Brain microvascular endothelial cell (primary cell): ENCODE measurements at regions not wholly inside any gene's neighbourhood (a gene's known extent, or its start where the extent isn't known, plus 50 kb on each side); places are given as distances from the start of the nearest gene placed in this dataset.

Experiments
- DNase-seq: peaks from one replicate; pipeline ENCODE4 v3.0.0-alpha.2; 2020
- H3K27ac ChIP-seq: fragments of 250-450 bp; sonication (Bioruptor Pico); 2 replicates; pipeline ENCODE4 v1.5.1; 2020; ENCODE audit warnings: mild to moderate bottlenecking, moderate library complexity
- H3K27me3 ChIP-seq: fragments of 250-450 bp; sonication (Bioruptor Pico); replicated peaks from 2 replicates; pipeline ENCODE4 v1.5.1; 2020; ENCODE audit warnings: mild to moderate bottlenecking
- H3K36me3 ChIP-seq: fragments of 250-450 bp; sonication (Bioruptor Pico); replicated peaks from 2 replicates; pipeline ENCODE4 v1.5.1; 2020; ENCODE audit warnings: mild to moderate bottlenecking
- H3K4me3 ChIP-seq: 2 replicates; pipeline ENCODE4 v1.5.1; 2011; ENCODE audit warnings: low read depth, mild to moderate bottlenecking, control low read depth, low read length, moderate library complexity
- CTCF ChIP-seq: IDR thresholded peaks from 2 replicates; pipeline ENCODE4 v1.5.1; 2011; ENCODE audit warnings: low read depth, mild to moderate bottlenecking, moderate library complexity, low read length, control low read depth, inconsistent platforms; ENCODE audit errors: missing control alignments
- in situ Hi-C: cut with HindIII; loops from 2 replicates; pipeline ENCODE4 v1.10.0; 2017; ENCODE audit warnings: low sequenced_read_pairs, low pct_ligation_motif_present

- no peak for TF ChIP-seq CTCF
- Histone ChIP-seq H3K36me3 (no peaks in the 10 kb centered on the region), H3K4me3 (no peak overlapping the region), H3K27me3 (no peaks in the 10 kb centered on the region), H3K27ac (no peak overlapping the region)
- in situ Hi-C loops: no loop called here
- DNase-seq: no peak
Measured at GRCh38 chr22:49491221-49491635, 336.4 kb downstream of the BRD1 start.

DNA sequence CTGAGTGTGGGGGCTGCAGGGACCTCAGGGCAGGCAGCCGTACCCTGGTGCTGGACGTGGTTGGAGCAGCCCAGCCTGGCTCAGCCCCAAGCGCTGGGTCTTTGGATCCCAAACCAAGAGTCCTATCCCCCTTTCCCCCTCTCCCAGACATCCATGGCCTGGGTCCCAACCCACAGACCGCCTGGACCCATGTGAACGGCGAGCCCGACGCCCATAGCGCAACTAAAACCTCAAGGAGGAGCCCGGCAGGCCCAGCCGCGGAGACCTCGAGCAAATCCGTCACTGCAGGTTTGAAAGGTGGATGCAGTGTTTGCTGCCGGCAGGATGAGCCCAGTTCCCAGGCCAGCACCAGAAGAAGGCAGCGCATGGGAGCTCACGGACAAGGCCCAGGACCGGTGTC lies 337.0 kb downstream of the BRD1 start:
- Histone ChIP-seq H3K4me3 (no peak overlapping the region), H3K36me3 (no peaks in the 10 kb centered on the region), H3K27me3 (no peaks in the 10 kb centered on the region), H3K27ac (no peak overlapping the region)
- no peak for DNase-seq
- no peak for TF ChIP-seq CTCF
- in situ Hi-C loops: no loop called here

DNA sequence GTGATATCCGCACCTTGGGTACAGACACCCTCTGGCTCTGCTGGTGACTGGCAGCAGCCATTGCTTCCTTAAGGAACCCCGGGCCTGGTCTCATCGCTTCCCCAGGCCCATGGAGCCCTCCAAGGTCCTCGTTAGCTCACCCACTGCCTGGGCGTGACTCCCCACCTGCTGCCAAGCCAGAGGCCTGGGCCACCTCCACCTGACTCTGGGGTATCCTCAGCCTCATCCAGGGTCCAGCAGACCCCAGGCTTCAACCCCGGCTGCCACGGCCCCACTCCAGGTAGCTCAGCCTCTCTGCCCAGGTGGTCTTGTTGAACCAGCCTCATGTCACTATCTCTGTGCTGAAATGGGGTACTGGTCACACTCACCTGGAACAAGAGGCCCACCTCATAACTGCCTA lies 337.9 kb downstream of the BRD1 start:
- Histone ChIP-seq H3K27me3 (no peaks in the 10 kb centered on the region), H3K4me3 (no peak overlapping the region), H3K27ac (no peak overlapping the region), H3K36me3 (no peaks in the 10 kb centered on the region)
- TF ChIP-seq CTCF: no peak
- in situ Hi-C loops: no loop called here
- DNase-seq: no peak

GRCh38 chr22:49488943-49489342 lies 338.7 kb downstream of the BRD1 start:
- H3K27ac ChIP-seq: no peak overlapping the region
- TF ChIP-seq CTCF: no peak
- in situ Hi-C loops: no loop called here
- no peaks in the 10 kb centered on the region for H3K36me3 ChIP-seq
- no peak for DNase-seq
- H3K4me3 ChIP-seq: no peak overlapping the region
- no peaks in the 10 kb centered on the region for H3K27me3 ChIP-seq

GRCh38 chr22:49487950-49488349 lies 339.7 kb downstream of the BRD1 start:
- Histone ChIP-seq H3K27ac (no peak overlapping the region), H3K36me3 (no peaks in the 10 kb centered on the region), H3K27me3 (no peaks in the 10 kb centered on the region), H3K4me3 (no peak overlapping the region)
- TF ChIP-seq CTCF: no peak
- no peak for DNase-seq
- in situ Hi-C loops: no loop called here

DNA sequence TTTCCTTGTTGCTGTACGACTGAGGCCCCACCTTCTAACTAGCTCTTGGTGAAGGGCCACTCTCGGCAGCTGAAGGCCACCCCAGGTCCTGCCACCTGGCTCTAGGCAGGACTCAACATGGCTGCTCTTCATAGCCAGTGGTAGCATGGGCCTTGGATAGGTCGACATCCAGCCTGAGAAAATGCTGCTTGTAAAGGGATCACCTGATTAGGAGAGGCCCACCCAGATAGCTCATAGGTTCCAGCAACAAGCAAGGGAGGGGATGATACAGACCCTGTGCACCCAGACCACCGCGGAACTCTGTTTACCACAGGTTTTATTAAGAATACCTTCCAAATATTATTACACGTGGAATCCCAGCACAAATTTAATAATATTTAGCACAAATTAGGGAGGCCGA lies 341.4 kb downstream of the BRD1 start:
- no peak for DNase-seq
- in situ Hi-C loops: no loop called here
- no peaks in the 10 kb centered on the region for H3K27me3 ChIP-seq
- no peak overlapping the region for H3K4me3 ChIP-seq
- TF ChIP-seq CTCF: no peak
- no peak overlapping the region for H3K27ac ChIP-seq
- no peaks in the 10 kb centered on the region for H3K36me3 ChIP-seq
